ENCODE measurements at regions not wholly inside any gene's neighbourhood (a gene's known extent, or its start where the extent isn't known, plus 50 kb on each side); places are given as distances from the start of the nearest gene placed in this dataset.

DNA sequence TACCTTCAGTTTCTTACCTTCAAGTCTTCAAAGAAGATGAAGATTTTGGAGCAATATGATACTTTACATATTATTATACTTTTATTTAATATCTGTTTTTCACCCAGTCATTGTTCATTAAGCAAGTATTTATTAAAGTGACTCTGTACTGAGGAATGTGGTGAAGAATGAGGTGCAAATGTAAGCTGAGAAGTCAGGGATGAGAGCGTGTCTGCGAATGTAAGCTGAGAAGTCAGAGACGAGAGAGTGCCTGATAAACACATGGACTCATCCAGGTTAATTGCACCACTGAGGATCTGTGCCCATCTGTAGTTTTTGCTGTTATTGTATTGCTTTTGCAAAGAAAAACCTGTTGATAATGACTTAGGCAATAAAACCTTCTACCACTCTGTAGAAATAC lies 211.9 kb upstream of the FAR2 start:
- no peak for DNase-seq (ENCODE audit: low spot score)

DNA sequence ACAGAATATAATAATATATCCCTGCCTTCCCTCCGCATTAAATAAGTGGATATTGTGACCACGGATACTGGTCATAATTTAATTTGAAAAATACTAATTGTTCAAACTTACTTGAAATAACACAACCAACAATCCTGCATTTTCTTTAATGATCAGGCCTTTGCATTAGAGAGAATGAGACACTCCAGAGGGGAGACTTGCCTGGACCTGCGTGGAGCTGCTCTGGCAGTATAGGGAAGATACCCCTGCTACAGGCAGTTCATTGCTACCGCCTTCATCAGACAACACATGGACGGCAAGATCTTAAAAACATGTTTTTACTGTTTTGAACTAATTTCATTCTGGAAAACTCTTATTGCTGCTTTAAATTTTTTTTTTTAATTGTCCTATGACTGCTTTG lies 211.0 kb upstream of the FAR2 start:
- DNase-seq (ENCODE audit: low spot score): no peak

DNA sequence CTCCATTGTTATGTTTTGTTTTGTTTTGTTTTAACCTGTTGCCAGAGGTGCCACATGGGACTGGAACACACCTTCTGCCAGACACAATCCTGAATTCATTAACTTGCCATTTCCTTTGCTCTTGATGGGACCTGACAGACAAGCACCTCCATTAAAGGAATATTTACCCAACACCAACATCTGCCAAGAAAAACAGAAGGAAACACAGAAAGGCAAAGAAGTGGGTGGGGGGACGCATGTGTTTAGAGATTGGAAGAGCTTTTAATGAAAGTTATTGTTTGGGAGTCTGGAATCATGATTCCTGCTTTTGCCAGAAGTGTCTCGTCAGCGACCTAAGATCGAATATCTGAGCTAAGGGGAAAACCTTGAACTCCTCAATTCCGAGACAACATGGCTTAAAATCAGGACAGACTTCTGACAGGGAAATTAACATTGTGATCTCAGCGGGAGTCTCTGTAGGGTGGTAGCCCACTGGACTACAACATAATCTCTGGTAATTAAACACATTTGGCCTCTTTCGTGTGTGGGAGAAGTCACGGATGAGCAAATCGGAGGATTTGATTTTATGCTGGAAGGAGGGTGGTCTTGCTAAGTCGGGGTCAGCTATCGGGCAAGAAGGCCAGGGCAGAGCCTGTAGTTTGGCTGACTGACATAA lies 210.4 kb upstream of the FAR2 start:
- DNase-seq (ENCODE audit: low spot score): no peak

GRCh38 chr12:28939427-28939826 lies 209.7 kb upstream of the FAR2 start:
- DNase-seq (ENCODE audit: low spot score): no peak

- DNase-seq (ENCODE audit: low spot score): no peak
Observed at GRCh38 chr12:28941248-28941647, 207.8 kb upstream of the FAR2 start.

DNA sequence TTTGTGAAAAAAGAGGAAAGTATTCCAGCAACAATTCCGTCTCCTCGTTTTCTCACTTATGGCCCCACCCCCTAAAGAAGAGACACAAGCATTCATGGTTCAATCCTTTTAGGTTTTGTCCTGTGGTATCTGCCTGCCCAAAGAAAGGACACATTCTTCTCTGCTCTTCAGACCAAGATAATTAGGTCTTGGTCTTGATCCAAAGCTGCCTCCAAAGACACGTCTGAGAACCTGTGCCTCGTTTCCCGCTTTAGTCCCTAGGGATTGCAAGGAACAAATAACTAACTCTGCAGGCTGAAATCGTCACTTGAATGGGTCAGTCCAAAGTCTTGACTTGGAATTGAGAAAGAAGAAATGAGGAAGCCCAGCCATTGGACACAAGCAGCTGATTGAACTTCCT lies 202.7 kb upstream of the FAR2 start:
- no peak for DNase-seq (ENCODE audit: low spot score)

DNA sequence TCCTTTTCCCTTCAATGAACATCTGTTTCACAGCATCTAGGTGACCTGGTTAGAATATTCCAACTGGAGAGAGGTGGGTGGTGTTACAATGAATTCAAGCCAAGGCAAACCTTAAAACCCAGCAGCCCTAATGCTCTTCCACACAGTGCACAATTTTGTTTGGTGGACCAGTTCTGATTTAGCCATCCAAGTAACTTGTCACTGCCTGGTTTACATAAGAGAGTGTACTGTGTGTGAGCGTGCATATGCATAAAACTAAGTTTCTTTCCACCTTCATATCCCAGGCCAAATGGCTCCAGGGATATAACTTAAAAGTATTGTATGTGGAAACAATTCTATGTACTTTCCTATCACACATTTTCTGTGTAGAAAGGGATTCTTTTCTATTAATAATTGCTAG lies 200.4 kb upstream of the FAR2 start:
- no peak for DNase-seq (ENCODE audit: low spot score)

- no peak for DNase-seq (ENCODE audit: low spot score)
Observed at GRCh38 chr12:28949184-28949583, 199.9 kb upstream of the FAR2 start.

- DNase-seq (ENCODE audit: low spot score): no peak
Observed at GRCh38 chr12:28950049-28950448, 199.0 kb upstream of the FAR2 start.

DNA sequence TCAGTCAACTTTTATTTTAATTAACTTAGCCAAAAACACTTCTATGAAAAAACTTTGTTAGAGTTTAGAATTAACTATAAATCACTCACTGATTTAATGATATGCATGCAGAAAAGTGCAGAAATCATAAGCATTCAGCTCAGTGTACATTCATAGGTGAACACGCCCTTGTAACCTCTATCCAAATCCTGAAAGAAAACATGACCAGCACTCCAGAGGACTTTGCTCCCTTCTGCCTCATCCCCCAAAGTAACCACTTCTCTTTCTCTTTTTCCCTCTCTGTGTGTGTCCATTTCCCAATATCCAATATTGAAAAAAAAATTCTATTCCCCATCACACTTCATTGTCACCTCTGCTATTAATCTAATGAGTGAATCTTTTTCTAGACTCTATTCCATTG lies 197.1 kb upstream of the FAR2 start:
- DNase-seq (ENCODE audit: low spot score): no peak

DNA sequence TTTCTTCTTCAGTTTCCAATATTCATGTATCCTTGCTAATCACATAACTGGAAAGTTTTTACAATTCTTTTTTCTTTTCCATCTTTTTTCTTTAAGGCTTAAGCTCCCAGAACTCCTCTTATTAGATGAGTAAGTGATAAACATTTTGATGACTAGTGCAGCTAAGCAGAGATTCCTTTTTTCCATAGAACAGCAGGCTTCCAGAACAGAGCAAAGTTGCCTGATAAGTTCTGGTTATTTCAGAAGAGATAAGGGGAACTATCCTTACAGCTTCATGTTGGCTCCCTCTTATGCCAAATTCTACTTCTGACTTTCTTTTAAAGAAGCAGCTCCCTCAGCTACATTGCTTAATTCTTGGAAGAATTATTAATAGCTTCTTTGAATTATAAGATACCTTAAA lies 194.7 kb upstream of the FAR2 start:
- no peak for DNase-seq (ENCODE audit: low spot score)

- DNase-seq (ENCODE audit: low spot score): no peak
Observed at GRCh38 chr12:28955491-28955890, 193.6 kb upstream of the FAR2 start.

- DNase-seq (ENCODE audit: low spot score): no peak
Observed at GRCh38 chr12:28955931-28956330, 193.1 kb upstream of the FAR2 start.

DNA sequence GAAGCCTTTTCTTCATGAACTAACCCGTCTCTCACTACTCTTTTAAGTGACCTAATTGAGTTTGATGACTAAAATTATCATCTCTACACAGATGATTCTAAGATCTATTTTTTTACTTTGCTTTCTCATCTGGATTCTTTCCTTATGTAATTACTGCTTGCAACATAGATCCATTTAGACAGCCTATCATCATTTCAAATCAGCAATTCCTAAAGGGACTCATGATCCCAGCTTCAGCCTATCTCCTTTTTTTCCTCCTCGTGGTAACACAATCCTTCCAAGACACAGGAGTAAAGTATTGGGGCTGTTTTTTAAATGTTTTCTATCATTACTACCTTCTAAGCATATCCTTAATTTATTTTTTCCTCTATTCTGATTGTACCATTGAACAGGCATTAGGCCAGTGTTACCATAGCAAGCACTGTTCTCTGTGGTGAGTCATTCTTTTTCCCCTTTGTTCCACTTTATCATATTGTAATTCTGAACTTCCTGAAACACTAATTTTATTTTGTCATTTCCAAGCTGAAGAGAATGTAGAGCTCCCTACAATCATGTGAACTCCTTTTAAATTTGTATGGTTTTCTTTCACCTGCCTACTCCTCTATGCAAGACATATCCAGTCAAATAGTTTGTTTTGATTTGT lies 190.4 kb upstream of the FAR2 start:
- no peak for DNase-seq (ENCODE audit: low spot score)

DNA sequence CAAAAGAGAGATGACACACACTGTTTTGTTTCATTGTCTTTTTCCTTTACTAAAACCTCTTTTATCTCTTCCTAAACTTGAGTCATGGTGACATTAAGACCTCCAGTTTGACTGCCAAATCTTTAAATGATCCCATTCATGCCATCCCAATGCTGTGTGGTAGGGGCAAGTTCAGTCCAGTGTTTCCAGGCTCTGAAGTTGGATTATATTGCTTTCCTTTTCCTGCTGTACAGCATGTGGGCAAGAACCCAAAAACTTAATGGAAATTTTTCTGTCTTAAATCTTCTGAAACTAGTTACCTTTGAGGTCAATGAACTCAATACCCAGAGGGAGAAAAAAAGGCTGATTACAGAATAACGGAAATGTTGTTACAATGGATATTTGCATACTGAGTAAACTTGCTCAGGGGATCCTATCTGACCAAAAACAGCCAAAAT lies 187.1 kb upstream of the FAR2 start:
- DNase-seq (ENCODE audit: low spot score): no peak

DNA sequence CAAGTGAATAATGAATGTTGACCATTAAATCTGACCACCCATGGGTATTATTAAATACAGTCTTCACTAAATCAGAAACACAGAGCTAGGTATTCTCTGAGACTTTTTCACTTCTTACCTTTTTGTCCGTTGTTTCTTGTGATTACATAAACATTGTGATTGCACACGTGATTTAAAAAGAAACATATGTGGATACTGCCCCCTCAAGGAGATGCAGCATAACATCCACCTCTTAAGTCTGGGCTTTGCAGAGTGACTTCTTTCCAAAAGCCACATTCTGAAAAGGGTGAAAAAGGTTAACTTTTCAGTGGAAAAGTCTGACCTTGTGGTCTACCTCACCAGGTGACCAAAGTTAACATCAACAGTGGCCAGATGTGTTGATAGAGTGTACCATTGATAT lies 185.5 kb upstream of the FAR2 start:
- DNase-seq (ENCODE audit: low spot score): peak; percentile 12

- peak; percentile 6 for DNase-seq (ENCODE audit: low spot score)
Observed at GRCh38 chr12:28966046-28966780, 182.9 kb upstream of the FAR2 start.

DNA sequence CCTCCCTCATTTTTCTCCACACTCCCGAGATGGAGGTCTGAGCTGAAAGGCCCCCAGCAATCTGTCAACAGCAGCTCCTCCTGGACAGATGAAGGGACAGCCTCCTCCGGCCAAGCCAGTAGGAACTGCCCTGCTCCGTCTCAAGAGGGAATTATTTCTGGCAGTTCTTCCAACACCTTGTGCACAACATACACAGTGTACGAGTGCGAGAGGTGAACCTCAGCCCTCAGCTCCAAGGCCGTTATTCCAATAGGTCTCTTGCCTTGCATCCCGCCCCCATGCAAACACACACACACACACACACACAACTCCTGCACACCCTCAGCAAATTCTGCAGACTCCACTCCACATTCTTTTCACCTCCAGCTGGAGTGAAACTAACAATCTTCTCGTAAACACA lies 181.7 kb upstream of the FAR2 start:
- DNase-seq (ENCODE audit: low spot score): no peak

- DNase-seq (ENCODE audit: low spot score): no peak
Observed at GRCh38 chr12:28973491-28973890, 175.6 kb upstream of the FAR2 start.

DNA sequence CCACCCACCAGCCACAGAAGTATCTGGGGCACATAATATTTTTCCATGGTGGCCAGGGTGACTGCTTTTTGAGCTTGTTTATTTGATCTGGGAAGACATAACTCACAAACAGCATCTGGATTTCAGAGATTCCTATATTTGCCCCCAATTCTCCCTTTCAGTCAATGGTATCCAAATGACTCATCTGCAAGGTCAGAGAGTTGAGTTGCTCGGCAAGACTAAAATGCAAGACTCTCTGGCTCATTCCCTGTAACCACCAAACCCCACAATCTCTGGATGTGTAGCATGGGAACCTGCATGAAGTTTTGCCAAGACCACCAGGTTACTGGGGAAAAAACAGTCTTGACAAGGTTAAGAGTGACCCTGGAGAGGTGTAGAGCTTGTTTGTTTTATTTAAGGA lies 174.9 kb upstream of the FAR2 start:
- DNase-seq (ENCODE audit: low spot score): no peak

DNA sequence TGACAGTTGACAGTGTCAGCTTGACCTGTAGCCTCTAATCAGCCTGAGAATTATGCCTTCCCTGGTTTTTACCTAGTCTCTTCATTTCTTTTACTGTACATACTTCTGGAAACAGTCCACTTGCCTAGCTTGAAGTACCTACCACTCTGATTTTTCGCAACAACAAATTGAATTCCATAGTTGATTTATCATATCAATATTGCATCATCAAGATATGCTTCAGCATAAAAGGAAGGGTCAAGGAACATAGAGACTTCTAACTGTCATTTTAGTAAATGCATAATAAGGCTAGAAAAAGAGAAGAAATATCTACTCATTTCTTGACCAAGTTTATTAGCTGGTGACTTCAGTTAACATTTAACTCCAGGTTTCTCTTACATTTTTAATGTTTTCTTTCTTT lies 174.2 kb upstream of the FAR2 start:
- no peak for DNase-seq (ENCODE audit: low spot score)

GRCh38 chr12:28975564-28976340 lies 173.3 kb upstream of the FAR2 start:
- no peak for DNase-seq (ENCODE audit: low spot score)

- no peak for DNase-seq (ENCODE audit: low spot score)
Observed at GRCh38 chr12:28980436-28980835, 168.6 kb upstream of the FAR2 start.
